Epidermal melanocyte (primary cell): ENCODE measurements at regions not wholly inside any gene's neighbourhood (a gene's known extent, or its start where the extent isn't known, plus 50 kb on each side); places are given as distances from the start of the nearest gene placed in this dataset.
"Not testable (repeated sequence)": the region's sequence is repeated elsewhere in the genome, so short reads cannot be mapped to it uniquely, and the experiment has no call there.

Source experiments
- DNase-seq: peaks from one replicate; pipeline ENCODE4 v3.0.0; 2011; ENCODE audit warnings: low spot score; ENCODE audit not compliant: insufficient read length

DNA sequence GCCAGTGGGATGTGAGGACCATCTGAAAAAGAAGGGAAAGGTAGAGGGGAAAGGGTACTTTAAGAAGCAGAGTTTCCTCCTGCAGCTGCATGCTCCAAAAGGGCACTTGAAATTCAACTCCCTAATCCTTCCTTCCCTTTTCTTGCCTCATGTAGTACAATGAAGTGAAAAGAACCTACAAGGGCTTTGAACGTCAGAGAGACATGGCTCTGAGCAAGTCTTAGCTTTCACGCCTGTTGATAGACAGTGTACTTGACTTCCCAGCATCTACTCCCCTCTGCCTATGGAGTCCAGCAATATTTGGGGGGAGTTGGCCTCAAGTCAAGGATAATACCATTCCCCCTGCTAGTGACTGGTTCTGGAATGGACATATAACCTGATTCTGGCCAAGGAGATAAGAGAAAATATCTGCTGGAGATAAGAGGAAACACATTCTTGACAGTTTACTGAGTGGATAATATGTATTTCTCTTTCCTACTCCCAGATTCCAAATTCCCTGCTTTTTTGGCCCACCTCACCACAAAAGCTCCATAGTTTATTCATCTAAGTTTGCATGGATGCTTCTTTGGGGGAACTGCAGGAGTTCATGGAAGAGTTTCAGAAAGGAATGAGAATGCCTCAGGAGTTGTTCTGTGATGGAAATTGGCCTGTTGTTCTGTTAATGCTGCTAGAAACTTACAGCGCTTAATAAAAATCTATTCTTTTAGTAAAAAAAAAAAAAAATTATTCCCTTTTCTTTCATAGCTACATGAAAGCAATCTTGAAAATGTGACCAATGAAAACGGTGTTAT is 193.0 kb upstream of the TPM1 start:
- no peak for DNase-seq

DNA sequence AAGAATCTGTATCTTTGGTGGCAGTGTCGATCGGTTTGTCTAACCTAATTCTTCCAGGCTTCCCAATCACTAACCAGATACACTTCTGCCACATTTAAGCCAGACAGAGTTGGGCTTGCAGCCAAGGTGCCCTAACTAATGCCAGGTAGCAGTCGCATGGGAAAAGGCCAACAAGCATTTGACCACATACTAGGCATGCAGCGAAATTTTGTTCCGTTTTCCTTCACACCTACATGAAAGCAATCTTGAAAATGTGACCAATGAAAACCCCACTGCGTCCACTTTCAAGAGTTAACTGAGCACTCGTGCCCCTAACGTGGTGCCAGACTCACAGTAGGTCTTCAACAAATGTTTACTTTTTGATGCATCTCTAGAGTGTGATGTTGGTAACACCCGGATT is 192.2 kb upstream of the TPM1 start:
- DNase-seq, result no peak

DNA sequence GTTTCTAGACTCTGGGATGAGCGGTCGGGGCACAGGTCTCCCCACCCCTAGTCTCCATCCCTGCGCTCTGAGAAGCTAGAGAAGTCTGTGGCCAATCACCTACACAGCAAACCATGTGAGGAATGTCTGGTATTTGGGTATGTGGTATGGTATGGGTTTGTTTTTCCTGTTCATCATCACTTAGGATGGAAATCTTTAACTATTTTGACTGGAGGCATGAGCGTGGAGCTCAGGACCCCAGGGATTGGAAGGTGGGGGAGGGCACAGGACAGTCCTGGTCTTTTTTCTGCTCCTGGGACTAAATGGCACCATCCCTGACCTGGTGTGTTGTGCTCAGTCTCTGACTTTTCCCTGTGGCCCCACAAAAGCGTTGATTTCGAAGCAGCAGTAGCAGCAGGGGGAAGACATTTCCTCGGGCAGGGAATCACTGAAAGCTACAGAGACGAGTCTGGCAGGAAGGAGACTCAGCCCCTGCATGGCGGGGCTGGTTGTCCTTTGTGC is 191.7 kb upstream of the TPM1 start:
- DNase-seq, result no peak

DNA sequence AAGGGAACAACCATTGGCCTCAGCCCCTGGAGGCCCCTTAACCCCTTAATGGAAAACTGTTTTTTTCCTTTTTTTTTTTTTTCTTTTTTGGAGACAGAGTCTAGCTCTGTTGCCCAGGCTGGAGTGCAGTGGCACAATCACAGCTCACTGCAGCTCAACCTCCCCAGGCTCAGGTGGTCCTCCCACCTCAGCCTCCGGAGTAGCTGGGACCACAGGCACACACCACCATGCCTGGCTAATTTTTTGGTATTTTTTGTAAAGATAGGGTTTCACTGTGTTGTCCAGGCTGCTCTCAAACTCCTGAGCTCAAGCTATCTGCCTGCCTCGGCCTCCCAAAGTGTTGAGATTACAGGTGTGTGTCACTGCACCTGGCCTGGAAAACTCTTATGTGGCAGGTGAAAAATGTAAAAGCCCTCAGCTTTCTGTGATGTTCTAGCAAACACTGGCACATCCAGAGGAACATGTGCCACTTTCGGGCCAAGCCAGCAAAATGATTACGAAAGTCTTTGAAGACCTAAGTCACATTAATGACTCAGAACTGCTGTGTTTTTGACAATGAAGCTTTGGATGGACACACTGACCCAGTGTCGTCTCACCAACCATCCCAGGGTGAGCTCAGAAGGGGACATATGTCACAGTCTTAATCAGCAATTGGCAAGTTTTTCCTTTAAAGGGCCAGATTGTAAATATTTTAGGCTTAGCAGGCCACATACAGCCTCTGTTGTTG is 189.3 kb upstream of the TPM1 start:
- no peak for DNase-seq

DNA sequence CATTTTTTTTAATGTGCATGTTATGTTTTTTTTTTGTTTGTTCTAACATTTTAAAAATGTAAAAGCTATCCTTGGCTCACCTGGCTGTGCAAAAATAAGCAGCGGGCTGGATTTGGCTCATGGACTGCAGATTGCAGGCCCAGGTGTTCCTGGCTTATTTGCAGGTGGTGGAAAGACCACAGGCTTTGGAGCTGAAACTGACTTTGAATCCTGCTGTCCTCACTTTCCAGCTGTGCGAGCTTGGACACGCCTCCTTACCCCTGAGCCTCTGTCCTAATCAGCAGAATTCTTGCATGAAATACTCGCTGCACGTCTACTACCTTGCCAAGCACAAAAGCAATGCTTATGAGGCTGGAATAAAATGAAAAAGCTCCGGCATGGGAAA is 188.7 kb upstream of the TPM1 start:
- DNase-seq, result no peak

DNA sequence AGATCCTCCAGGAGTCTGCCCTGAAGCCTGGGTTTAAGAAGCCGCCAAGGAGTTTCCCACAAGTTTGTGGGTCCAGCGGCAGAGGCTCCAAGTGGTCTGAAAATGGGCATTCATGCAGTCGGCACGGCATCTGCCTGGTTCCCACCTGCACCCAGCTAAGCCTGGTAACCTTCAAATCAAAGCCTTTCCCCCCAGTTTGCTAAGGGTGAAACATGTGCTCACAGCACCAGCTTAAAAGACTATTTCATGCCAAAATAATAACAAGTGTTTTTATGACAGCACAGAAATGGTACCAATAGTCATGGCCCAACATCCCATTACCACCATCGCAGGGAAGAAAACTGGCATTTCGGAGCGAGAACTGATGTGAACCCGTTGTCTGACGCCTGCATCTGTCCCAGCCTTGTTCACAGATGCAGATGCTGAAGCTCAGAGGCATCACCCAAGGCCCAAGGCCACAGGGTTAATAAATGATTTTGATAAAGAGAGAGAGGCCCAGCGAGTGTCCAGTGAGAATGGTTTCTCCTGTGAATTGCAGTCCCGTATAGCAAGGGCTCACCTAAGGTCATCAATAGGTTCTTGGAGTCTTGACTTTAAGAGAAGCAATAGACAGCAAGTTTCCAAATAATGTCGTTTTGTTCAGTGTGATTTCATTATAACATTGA is 188.0 kb upstream of the TPM1 start:
- DNase-seq, result no peak

DNA sequence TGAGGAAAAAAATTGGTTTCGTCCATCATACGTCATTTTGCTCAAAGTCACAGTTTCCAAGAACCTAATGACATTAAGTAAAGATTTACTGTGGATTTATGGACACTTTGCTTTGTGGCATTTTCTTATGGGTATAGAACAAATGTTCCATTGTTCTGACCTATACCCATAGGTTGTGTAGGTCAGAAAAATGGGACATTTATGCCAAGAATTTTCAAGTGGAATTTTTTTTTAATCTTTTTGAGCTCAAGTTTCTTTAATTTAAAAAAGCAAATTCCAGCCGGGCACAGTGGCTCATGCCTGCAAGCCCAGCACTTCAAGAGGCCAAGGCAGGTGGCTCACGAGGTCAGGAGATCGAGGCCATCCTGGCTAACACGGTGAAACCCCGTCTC is 187.5 kb upstream of the TPM1 start:
- DNase-seq, result no peak

DNA sequence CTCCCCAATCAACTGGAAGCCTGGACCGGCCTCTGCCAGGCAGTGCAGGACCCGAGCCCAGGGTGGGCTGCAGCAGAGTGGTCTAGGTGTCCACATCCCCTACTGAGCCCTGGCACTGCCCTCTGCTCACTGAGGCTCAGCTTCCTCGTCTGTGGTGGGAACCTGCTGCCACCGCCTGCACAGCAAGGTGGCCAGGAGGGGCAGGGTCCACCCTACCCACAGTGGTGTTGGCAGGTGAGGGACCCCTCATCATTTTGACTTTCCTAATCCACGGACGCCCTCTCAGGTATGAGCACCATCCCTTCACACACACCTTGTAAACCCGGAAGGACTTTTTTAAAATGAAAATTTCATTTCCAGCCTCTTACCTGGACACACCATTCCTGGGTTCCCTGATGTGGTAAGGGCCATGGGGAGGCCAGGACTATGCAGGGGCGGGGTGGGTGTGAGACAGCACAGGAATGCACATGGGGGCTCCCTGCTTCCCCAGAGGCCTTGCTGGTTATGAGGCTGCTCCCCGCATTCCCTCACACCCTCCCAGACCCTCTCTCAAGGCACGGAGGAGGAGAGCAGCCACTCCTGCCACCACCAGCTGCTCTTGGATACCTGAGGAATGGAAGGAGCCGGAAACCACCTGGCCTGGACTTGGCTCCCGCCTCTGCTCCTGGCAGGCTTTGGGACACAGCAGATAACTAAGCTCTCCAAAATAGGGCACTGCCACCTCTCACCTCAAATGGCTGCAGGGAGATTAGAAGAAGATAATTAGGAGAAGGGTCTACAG is 185.9 kb upstream of the TPM1 start:
- DNase-seq, result no peak

DNA sequence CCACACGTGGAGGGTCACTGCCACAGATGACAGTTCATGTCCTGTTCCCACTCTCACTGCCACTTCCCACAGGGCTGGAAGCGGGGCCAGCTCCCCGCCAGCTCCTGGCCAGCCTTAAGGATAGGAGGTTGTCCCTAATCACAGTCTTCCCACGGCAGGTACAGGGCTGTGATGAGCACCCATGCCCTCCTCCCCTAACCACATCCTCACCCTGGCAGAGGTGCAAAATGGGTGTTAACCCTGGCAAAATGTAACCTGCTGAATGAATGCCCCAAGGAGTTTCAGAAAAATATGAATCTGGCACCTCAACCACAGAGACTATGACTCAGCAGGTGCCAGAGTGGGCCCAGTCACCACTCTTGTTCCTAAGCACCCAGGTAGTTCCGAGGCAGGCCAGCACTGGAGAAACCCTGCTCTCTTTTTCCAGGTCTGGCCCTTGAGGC is 185.1 kb upstream of the TPM1 start:
- no peak for DNase-seq

DNA sequence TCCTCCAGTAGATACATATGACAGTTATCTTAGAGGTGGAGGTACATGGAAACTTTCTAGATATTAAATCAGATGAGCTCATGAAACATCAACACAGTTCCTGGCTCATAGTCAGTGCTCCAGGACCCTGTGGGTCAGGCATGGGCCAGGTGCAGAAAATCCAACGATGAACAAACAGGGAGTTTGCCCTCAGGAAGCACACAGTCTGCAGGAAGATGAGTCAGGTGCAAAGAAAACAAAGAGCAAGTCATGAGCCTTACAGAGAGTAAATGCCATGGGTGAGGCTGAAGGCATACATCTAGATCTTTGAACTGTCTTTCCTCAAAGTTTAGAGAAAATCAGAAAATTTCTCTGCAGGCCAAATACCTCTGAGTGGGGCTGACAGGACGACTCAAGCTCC is 184.2 kb upstream of the TPM1 start:
- no peak for DNase-seq

DNA sequence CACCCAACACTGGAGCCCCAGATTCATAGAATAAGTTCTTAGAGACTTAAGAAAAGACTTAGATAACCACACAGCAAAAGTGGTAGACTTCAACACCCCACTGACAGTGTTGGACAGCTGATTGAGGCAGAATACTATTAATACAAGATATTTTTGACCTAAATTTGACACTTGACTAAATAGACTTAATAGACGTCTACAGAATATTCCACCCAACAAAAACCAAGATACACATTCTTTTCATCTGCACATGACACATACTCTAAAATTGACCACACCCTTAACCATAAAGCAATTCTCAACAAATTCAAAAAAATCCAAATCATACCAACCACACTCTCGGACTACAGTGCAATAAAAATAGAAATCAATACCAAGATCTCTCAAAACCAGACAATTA is 179.8 kb upstream of the TPM1 start:
- no peak for DNase-seq

DNA sequence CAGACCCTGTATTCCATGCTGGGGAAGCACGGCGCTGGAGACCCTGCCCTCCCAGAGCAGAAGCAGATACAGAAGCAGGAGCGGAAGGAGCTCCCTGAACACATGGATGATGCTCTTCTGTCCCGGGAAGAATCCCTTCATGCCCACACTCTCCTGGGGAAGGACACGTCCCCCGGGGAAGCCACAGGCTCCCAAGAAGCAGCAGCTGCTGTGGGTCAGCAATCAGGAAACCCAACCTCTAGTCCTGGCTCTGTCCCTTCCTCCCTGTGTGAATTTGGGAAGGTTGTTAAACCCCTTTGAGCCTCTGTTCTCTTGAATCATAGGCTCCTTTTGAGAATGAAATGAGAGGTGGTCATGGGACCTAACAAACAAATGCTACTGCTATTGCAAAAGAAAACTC is 176.2 kb upstream of the TPM1 start:
- no peak for DNase-seq

DNA sequence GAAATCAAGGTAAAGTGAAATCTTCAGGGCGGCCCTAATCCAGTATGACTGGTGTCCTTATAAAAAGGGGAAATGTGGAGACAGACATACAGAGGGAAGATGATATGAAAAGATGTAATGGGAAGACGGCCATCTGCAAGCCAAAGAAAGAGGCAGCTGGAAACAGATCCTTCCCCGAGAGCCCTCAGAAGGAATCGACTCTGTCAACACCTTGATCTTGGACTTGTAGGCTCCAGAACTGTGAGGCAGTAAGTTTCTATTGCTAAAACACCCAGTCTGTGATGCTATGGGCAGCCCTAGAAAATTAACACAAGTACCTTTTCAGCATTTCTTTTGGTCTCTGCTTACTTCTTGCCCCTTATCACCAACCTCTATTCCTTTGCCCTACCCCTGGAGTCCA is 174.7 kb upstream of the TPM1 start:
- DNase-seq, result no peak

DNA sequence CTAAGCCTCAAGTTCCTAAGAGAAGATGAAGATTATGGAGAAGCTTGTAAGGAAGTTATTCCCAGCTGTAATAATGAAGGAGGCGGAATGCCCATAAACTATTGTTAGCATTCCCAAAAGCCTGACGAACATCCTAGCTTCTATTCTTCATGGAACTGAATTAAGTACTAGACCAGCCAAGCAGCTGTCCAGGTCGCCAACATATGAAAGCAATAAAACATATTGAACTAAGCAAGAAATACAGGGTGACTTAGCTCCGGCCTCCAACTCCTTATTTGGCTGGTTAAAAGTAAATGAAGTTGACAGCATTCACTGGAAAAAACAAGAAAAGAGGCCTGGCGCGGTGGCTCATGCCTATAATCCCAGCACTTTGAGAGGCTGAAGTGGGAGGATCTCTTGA is 174.0 kb upstream of the TPM1 start:
- no peak for DNase-seq

DNA sequence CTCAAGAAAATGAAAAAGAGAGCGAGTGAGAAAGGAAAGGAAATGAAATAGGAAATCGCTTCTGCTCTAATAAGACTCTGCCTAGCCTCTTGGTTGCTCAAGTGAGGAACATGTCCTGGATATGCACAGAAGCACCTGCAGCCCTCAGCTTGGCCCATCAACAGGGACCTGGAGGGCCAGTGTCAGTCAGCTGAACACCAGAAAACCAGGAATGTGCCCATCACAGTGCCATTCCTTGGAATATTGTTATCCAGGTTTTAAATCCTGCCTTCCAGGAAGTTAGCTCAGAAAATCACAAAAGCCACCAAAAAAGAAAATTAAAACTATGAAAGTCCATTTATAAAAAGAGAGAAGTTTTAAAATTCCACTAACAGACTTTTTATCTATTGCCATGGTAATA is 173.4 kb upstream of the TPM1 start:
- DNase-seq, result no peak

DNA sequence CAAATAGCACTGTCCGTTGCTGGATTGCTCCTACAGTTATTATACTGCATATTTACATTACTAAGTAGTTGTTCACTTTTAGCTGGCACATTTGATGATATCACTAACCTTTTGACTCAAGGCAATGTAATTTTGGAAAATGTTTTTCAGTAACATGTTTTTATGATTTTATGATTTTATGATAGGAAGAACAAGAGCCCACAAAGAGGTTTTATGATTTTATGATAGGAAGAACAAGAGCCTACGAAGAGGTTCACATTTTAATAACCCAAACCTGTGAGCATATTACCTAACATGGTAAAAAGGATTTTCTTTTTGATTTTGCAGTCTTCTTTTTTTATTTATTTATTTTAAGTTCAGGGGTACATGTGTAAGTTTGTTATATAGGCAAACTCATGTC is 172.3 kb upstream of the TPM1 start:
- no peak for DNase-seq

DNA sequence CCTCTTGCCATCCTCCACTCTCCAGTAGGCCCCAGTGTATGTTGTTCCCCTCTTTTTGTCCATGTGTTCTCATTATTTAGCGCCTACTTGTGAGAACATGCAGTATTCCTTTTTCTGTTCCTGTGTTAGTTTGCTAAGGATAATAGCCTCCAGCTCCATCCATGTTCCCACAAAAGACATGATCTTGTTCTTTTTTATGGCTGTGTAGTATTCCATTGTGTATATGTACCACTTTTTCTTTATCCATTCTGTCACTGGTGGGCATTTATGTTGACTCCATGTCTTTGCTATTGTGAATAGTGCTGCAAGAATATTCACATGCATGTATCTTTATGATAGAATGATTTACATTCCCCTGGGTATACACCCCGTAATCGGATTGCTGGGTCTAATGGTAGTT is 171.8 kb upstream of the TPM1 start:
- DNase-seq, result not testable (repeated sequence)

DNA sequence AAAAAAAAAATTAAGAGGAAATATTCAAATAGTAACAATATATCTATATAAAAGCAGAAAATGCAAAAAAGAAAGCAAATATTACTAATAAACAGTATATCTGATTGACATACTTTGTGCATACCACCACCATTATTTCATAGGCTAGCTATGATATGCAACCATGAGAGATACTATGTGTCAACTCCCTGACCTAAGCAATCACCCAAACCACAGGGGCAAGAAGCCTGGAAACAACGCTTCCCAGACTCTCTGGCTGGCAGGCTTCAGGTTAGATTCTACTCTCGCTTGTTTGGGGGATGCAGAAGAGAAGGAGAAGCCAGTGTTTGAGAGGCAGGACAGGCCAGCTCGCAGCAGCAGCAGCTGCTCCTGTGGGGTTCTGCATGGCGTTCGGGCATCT is 169.3 kb upstream of the TPM1 start:
- DNase-seq, result no peak

DNA sequence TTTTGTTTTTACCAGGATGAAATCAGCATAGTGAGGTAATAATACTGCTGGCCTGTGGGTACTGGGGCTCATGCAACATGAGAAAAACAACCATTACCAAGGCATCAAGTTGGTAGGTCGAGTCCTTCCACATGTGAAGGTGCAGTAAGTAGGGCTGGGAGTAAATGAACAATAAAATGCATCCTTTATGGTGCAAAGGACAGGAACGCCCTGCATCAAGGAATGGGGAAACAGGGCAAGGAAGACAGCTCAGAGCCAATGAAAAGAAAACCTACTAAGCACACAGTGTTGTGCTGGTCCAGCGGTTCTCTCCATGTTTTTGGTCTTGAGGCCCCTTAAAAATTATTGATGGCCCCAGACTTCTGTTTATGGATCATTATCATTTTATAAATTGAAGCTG is 168.5 kb upstream of the TPM1 start:
- no peak for DNase-seq

DNA sequence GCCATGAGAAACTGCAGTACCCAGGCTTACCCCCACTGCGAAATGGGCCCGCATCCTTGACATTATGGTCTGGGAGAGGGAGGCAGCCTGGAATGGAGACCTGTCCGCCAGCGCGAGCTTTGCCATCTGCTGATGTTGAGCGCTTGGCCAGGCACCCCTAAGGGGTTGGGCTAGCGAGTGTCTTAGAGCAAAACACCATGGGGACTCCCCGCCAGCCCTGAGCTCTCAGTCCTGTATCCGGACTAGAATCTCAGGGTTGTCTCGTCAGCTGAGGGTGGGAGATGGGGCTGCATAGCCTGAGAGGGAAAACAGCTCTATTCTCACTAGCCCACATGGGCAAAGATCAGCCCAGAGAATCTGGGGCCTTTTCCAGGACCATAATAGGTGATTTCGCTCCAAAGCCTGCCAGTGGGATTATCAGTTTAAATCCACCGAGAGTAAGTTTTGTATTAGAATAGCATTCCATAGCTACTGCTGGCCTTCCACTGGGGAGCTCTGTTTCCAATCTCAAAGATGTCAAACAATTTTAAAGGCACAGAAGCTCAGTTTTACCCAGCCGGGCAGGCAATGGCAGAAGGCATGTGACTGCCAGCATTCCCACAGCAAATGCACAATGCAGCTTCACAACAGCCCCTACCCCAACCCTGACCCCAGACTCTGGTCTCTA is 167.5 kb upstream of the TPM1 start:
- no peak for DNase-seq

DNA sequence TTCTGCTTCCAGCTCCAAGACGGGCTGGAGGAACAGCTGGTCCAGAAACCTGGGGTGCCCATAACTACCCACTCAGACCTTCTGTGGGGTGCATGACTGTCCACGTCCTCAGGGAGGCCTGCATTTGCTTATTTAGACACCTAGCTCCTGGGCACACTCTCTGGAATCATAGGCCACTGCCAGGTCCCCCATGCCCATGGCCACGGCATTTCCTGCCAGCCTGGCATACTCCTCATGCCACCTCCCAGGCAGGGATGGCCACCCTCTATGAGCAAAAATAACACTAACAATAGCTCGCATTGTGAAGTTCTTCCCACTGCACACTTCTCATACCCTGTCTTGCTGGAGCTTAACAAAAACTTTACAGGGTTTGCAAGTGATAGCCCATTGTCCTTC is 166.9 kb upstream of the TPM1 start:
- no peak for DNase-seq
